HG02970 (cell line): ENCODE measurements at regions not wholly inside any gene's neighbourhood (a gene's known extent, or its start where the extent isn't known, plus 50 kb on each side); places are given as distances from the start of the nearest gene placed in this dataset.

ENCODE experiments used
- ATAC-seq: cut with Tn5 transposase; IDR thresholded peaks from one replicate; pipeline ENCODE4 v1.9.1; 2021; ENCODE audit warnings: mild to moderate bottlenecking, moderate library complexity, moderate number of reproducible peaks; ENCODE audit not compliant: unreplicated experiment, low FRiP score

GRCh38 chr18:78732273-78733210, 247.1 kb upstream of the SALL3 start:
- no peak for ATAC-seq

GRCh38 chr18:78733762-78734613, 245.6 kb upstream of the SALL3 start:
- no peak for ATAC-seq

- no peak for ATAC-seq
These were observed 245.0 kb upstream of the SALL3 start for GRCh38 chr18:78734614-78734945.

DNA sequence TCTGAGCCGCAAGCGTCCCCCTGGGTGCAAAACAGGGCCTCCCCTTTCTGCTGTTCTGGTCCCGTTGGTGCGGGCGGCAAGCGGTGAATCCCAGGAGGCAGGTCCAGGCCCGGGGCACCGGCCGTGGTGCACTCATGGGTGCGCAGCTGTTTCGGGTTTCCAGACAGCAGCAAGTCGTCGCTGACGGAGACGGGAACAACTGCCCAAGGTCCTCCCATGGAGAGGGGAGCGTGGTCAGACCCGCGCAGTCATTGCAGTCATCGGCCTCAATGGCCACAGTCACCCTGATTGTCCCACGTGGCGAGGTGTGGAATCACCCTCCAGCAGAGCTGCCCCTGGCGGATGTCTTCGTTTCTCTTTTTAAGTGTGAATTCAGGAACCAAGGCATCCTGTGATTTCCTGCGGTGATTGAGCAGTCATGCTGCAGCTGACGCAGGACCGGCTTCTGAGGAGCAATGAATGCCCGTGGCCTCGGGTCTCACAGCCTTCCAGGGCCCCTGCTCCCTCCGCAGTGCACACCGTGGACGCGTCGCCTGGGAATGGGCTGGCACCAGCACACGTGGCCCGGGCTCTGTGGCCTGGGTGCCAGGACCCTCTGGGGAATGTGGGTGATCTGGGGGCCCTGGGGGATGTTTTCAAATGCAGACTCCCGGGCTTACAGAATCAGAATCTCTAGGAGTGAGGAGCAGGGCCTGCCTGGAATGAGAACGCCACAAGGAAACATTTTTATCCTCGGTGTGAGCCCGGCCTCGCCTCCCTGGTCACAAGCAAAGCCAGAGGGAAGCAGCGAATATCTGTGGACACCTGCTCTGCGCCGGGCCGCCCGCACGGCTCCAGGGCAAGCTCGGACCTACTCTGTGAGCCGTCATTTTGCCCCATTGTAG, 244.2 kb upstream of the SALL3 start:
- ATAC-seq: no peak

DNA sequence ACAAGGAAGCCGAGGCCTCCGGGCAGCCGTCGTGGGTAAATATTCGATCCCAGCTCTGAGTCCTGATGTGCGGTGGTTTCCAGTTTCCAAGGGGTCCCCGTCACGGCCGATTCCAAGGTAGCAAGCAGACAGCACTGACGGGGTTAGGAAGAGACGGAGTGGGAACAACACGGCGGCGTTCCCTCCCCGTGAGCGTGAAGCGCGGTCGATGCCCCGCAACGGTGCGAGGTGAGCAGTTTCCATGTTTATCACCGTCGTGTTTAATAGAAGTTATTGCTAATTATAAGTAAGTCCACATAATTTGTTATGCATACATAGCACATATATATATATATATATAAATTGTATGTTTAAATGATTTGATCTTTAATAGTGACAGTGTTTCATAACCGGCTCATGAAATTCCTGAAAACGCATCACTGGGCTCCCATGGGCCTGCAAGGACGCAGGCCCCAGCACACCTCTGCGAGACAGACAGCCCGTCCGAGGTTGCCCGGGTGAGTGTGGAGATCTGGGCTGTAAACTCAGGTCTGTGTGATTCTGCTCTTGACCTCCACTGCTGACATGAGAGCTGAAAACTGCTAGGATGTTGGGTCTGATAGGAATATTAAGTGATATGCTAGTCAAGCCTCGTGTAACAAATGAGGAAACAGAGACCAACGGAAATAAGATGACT, 243.5 kb upstream of the SALL3 start:
- no peak for ATAC-seq

DNA sequence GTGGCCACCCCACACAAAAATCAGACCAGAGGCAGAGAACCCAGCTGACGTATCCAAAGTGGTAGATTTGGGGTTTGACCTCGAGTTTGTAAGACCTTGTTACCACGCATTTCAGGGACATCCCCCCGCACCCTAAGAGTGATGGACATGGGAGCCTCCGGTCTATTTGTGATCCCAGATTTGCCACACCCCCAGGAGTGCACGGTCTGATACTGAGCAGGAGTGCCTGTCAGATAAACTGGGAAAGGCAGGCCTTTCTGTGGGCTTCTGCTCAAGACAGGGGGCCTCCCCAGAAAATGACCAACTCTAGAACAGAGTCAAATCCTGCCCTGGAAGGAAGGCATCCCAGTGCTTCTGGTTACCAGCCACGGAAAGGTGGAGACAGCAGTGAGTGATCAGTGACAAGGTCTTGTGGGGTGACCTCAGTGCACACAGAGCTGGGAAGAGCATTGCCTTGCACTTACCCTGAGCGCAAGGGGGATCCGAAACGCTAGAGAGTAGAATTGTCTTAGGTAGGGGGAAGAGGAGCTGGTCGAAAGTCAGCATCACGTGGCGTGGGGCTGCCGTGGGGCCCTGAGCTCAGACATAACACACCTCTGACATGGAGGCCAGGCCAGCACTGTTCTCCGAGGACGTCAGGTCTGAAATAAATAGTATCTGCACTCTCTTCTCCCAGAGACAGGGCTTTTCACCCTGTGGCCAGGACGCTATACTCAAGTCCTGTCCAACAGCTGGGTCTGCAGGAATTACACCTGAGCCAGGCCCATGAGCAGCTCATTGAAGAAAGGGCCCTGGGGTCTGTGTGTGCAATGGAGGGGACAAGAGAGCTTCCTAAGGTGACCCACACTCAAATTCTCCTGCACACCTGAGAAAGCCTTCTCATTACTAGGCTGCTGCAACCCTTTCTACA, 242.4 kb upstream of the SALL3 start:
- no peak for ATAC-seq

DNA sequence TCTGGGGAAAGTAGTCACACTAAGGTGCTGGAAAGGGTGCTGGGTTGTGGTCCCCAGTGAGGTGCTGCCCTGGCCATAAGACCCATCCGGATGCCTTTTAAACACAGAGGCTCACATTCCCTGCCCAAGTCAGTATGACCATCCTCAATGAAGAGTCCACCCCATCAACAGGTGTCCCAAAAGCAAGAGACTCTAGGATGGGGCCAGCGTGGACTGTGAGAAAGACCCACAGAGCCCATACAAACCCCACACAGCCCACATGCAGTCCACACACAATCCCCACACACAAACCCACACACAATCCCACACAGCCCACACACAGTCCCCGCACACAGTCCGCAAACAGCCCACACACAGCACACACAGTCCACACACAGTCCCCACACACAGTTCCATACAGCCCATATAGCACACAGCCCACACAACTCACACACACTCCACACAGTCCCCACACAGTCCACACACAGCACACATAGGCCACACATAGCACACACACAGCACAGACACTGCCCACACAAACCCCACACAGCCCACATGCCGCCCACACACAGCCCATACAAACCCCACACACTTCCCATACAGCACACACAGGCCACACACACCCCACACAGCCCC, 241.4 kb upstream of the SALL3 start:
- ATAC-seq: no peak

- ATAC-seq: no peak
These were observed 240.5 kb upstream of the SALL3 start for GRCh38 chr18:78739115-78739514.

DNA sequence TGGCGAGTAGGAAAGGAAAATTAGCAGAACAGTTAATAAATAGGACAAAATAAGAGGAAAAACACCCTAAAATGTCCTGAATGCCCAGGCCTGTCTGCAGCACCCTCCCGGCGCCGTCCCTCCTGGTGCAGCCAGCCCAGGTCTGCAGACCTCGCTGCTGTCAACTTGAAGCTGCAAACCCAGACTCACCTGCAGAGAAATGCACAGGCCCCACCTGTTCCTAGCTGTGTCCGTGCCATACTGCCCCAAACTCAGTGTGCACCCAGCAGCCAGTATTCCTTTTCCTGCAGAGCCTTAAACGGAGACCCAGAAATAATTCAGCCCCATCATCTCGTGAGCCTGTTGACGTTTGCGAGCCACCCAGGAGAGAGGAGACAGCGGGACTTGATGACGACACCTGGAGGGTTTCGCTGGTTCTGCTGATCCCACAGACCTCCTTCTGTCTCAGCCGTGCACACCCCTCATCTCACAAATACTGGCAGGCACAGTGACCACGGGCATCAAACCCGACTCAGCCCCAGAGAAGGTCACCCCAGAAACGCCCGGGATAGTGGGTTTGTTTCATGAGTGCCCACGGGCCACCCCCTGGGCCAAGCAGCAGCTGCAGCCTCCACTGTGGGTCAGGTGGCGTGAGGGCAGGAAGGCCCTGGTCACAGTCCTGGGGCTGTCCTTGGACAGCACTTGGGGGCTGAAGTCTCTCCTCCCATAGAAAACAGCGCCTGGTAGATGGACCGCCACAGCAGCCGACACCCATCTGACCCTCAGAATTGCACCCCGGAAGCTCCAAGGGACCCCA, 239.5 kb upstream of the SALL3 start:
- ATAC-seq: no peak

DNA sequence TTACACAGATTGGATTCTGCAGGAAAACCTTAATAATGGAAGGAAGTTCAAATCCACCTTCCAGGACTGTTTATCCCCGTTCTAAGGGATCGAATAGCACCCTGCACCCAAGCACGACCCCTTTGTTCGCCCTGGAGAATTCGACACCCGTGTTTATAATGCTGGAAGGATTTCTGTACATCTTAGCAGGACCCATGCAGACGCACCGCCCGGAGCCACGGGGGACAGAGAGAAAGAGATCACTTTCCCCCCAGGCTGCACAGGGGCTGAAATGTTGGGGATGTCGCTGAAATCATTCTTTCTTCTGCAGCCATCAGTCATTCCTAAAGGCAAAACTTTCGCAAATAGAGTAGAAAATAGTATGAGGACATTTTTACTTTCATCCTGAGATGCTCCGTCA, 238.7 kb upstream of the SALL3 start:
- no peak for ATAC-seq

GRCh38 chr18:78741381-78742217, 238.0 kb upstream of the SALL3 start:
- ATAC-seq: no peak

GRCh38 chr18:78742218-78742745, 237.3 kb upstream of the SALL3 start:
- ATAC-seq: no peak

GRCh38 chr18:78743078-78743477, 236.5 kb upstream of the SALL3 start:
- no peak for ATAC-seq

DNA sequence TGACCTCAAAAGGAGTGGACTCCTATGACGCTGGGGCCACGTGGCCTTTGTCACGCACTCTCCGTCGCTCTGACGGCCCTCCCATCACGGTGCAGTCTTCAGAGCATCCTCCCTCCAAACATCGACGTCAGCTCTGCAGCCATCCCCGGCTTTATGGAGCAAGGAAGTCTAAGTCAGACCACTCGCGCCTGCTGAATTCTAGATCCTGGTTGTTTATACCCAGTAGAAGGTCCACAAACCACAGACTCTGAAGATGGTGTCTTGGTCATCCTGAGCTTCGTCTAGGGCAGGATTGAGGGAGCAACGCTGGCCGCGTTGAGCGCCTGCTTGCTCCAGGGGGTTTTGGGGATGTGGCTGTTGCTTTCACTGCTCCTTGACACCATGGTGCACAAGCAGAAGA, 228.0 kb upstream of the SALL3 start:
- no peak for ATAC-seq

- no peak for ATAC-seq
These were observed 226.4 kb upstream of the SALL3 start for GRCh38 chr18:78753240-78753639.

DNA sequence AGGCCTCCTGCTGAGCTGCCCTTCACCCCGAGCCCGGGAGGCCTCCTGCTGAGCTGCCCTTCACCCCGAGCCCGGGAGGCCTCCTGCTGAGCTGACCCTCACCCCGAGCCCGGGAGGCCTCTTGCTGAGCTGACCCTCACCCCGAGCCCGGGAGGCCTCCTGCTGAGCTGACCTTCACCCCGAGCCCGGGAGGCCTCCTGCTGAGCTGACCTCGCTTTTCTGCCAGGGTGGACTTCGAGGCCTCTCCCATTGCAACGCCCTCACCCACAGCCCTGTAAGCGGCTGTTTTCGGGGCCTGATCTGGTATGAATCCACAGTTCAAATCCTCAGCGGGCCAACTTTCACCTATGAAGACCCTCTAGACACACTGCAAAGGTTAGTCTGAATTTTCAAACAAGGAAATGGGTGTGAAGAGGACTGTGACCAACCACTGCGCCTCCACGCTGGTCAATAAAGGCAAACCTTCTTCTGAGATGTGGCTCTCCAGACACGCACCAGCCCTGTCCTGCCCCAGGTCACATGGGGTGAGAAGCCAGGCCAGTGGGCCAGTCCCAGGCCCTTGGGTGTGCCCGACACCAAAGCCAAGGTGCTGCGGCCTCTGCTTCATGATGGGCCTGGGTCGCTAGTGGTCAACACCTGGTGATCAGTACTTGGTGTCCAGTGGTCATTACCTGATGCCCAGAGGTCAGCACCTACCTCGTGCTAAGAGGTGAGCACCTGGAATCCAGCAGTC, 225.1 kb upstream of the SALL3 start:
- no peak for ATAC-seq
